Lung (tissue), 11 donors: ENCODE measurements at regions not wholly inside any gene's neighbourhood (a gene's known extent, or its start where the extent isn't known, plus 50 kb on each side); places are given as distances from the start of the nearest gene placed in this dataset.

Source experiments
- ATAC-seq: fragments of 200-7000 bp; cut with Tn5 transposase; one replicate; pipeline ENCODE4 v1.9.1; 2020; ENCODE audit warnings: moderate number of reproducible peaks; ENCODE audit not compliant: insufficient read depth, low FRiP score
- DNase-seq, 3 donors: peaks; one replicate each; pipeline ENCODE4 v3.0.0-alpha.2; 2013 to 2017
- H3K27ac ChIP-seq, 2 donors: one replicate each; pipeline ENCODE4 v1.5.1; 2013; ENCODE audit warnings: mild to moderate bottlenecking in 2 of 2, moderate library complexity in 2 of 2, control low read depth in 1 of 2, inconsistent platforms in 1 of 2, low read depth in 1 of 2, low read length in 1 of 2
- H3K27me3 ChIP-seq, 3 donors: one replicate each; pipeline ENCODE4 v1.5.1; 2013; ENCODE audit warnings: low read length in 2 of 3; ENCODE audit not compliant: control insufficient read depth in 3 of 3, insufficient read depth in 3 of 3
- H3K36me3 ChIP-seq, 4 donors: one replicate each; pipeline ENCODE4 v1.5.1; 2013; ENCODE audit warnings: low read length in 4 of 4, mild to moderate bottlenecking in 1 of 4, moderate library complexity in 1 of 4; ENCODE audit not compliant: control insufficient read depth in 4 of 4, insufficient read depth in 4 of 4
- H3K4me1 ChIP-seq, 5 donors: one replicate each; pipeline ENCODE4 v1.5.1; 2013; ENCODE audit warnings: low read length in 5 of 5, mild to moderate bottlenecking in 2 of 5, moderate library complexity in 1 of 5; ENCODE audit not compliant: control insufficient read depth in 5 of 5, insufficient read depth in 5 of 5
- H3K4me3 ChIP-seq: one replicate; pipeline ENCODE4 v1.5.1; 2013; ENCODE audit warnings: mild to moderate bottlenecking, control low read depth, moderate library complexity
- H3K9ac ChIP-seq, 2 donors: one replicate each; pipeline ENCODE4 v1.5.1; 2013; ENCODE audit warnings: low read length in 2 of 2, control low read depth in 1 of 2; ENCODE audit not compliant: insufficient read depth in 1 of 2
- H3K9me3 ChIP-seq, 4 donors: one replicate each; pipeline ENCODE4 v1.5.1; 2013; ENCODE audit warnings: low read length in 3 of 4, mild to moderate bottlenecking in 1 of 4, moderate library complexity in 1 of 4; ENCODE audit not compliant: control insufficient read depth in 4 of 4, insufficient read depth in 3 of 4
- CTCF ChIP-seq: IDR thresholded peaks from 2 replicates; pipeline ENCODE4 v1.5.1; 2012; ENCODE audit warnings: mild to moderate bottlenecking; ENCODE audit errors: control extremely low read depth, extremely low read depth
- WGBS, 2 donors: extraction: QIAGEN DNeasy Blood & Tissue Kit; methylation state at CpG; one replicate each; pipeline ENCODE4 v1.1.7; 2013; 5-methylcytosine and 5-hydroxymethylcytosine counted together
- donor health status: control.
- donor health status: control.
- donor health status: Bipolar disorder and iron deficiency.
- donor health status: healthy.
- donor health status: DM: yes; HTN: yes; CAD: no.

DNA sequence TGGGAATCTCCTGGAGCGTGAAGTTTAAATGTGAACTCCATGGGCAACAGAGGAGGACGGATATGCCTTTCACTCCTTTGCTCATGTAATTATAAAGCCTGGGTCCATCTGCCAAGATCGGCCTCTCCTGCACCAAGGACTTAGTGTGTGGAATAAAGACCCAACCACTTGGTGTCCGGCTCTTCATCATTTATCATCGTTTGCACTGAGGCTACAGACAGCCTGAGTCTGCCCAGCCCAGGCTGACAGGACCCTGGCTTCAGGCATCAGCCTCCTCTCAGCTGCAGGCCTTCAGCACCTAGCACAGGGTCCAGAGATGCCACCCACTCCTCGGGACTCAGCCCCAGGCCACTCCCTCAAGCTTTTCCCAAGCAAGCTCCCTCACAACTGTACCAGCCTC is 206.8 kb upstream of the IPO5 start:
- peaks cover 0 to 5% (median 1%) of the 10 kb centered on the region in 5 donors for H3K4me1 ChIP-seq
- TF ChIP-seq CTCF, result no peak
- ATAC-seq, result no peak
- H3K9me3 ChIP-seq, result peaks cover 0 to 8% (median 0%) of the 10 kb centered on the region in 4 donors
- no peak overlapping the region for H3K4me3 ChIP-seq
- H3K27ac ChIP-seq, result no peak overlapping the region
- H3K9ac ChIP-seq, result no peak overlapping the region
- no peaks in the 10 kb centered on the region for H3K36me3 ChIP-seq
- 89% methylated on average over 6 of the region's 6 CpGs for WGBS, 2 donors
- DNase-seq, result no peak
- H3K27me3 ChIP-seq, result no peaks in the 10 kb centered on the region

DNA sequence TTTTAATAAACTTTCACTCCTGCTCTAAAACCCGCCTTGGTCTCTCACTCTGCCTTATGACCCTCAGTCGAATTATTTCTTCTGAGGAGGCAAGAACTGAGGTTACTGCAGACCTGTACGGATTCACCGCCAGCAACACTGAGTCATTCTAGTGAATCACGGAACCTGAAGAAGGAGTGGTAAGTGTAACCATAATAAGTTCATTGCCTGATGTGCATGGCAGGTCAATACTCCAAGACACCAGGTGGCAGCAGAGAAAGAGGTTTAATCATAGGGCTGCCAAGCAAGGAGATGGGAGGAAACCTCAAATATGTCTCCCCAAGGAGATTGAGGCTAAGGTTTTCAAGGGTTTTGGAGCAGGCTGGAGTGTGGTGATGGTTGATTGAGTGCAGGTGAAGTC is 204.3 kb upstream of the IPO5 start:
- no peak overlapping the region for H3K9ac ChIP-seq
- no peak for TF ChIP-seq CTCF
- no peaks in the 10 kb centered on the region for H3K36me3 ChIP-seq
- H3K4me1 ChIP-seq, result peaks cover 0 to 1% (median under 1%) of the 10 kb centered on the region in 5 donors
- no peak overlapping the region for H3K4me3 ChIP-seq
- DNase-seq (no peak), ATAC-seq (no peak)
- H3K27me3 ChIP-seq, result no peaks in the 10 kb centered on the region
- peaks cover 0 to 10% (median 0%) of the 10 kb centered on the region in 4 donors for H3K9me3 ChIP-seq
- 93 to 95% methylated on average over 5 of the region's 5 CpGs for WGBS, 2 donors
- no peak overlapping the region for H3K27ac ChIP-seq

- no peak for TF ChIP-seq CTCF
- Histone ChIP-seq H3K4me1 (peaks cover 0 to 1% (median 0%) of the 10 kb centered on the region in 5 donors), H3K9me3 (peaks cover 0 to 7% (median 0%) of the 10 kb centered on the region in 4 donors), H3K4me3 (no peak overlapping the region), H3K27ac (no peak overlapping the region), H3K36me3 (no peaks in the 10 kb centered on the region), H3K9ac (no peak overlapping the region), H3K27me3 (no peaks in the 10 kb centered on the region)
- no peak for DNase-seq
- no peak for ATAC-seq
These were observed 202.0 kb upstream of the IPO5 start for GRCh38 chr13:97751477-97751876.

DNA sequence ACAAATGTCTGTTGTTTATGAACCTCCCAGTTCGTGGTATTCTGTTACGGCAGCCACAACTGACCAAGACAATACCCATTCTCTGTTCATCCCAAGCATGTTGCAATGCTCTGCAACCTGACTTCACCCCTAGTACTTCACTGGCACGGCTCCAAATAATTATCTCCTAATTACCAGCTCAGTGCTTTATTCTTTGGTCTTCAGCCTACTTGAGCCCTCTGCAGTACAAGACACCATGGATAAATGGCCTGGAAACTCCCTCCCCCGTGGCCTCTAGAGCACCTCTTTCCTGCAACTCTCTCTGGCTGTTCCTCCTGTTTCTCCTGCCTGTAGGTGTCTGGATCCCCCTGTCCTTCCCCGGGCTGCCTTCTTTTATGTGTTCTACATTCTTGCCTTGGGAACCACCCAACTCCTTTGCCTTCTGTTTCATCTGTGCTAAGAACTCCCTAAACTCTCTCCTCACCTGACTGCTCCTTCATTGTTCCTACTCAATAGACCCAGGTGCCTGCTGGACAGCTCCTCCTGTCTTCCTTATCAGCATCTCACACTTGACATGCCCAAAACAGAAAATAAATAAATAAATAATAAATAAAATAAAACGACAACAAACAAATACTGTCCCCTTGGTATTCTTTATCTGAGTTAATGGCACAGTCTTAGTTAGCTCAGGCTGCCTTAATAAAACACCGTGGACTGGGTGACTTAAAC is 200.4 kb upstream of the IPO5 start:
- 74 to 82% methylated on average over 7 of the region's 7 CpGs for WGBS, 2 donors

More for the DNA sequence above, 200.4 kb upstream of the IPO5 start:
- no peak overlapping the region for H3K27ac ChIP-seq
- H3K9me3 ChIP-seq, result peaks cover 0 to 7% (median 0%) of the 10 kb centered on the region in 4 donors
- ATAC-seq, result no peak
- DNase-seq, result peak in 1 of 3 donors; percentile 25
- H3K27me3 ChIP-seq, result no peaks in the 10 kb centered on the region
- H3K4me3 ChIP-seq, result no peak overlapping the region
- no peak overlapping the region for H3K9ac ChIP-seq
- no peak for TF ChIP-seq CTCF
- H3K36me3 ChIP-seq, result no peaks in the 10 kb centered on the region
- peaks cover 0 to 9% (median 1%) of the 10 kb centered on the region in 5 donors for H3K4me1 ChIP-seq
